ENCODE measurements at regions not wholly inside any gene's neighbourhood (a gene's known extent, or its start where the extent isn't known, plus 50 kb on each side); places are given as distances from the start of the nearest gene placed in this dataset.
"Not testable (repeated sequence)": the region's sequence is repeated elsewhere in the genome, so short reads cannot be mapped to it uniquely, and the experiment has no call there.

GRCh38 chr2:201568217-201568820 lies 75.0 kb downstream of the TMEM237 start:
- no peak for DNase-seq

GRCh38 chr2:201559067-201559710 lies 84.1 kb downstream of the TMEM237 start:
- no peak for DNase-seq

GRCh38 chr2:201558665-201559064 lies 84.6 kb downstream of the TMEM237 start:
- DNase-seq: no peak

GRCh38 chr2:201558232-201558631 lies 85.1 kb downstream of the TMEM237 start:
- DNase-seq: peak; percentile 9

- no peak for DNase-seq
Observed at GRCh38 chr2:201551901-201552300, 91.4 kb downstream of the TMEM237 start.

GRCh38 chr2:201546576-201546975 lies 95.0 kb downstream of the STRADB start:
- no peak for DNase-seq

GRCh38 chr2:201542291-201542690 lies 90.8 kb downstream of the STRADB start:
- peak; percentile 34 for DNase-seq

GRCh38 chr2:201539271-201539670 lies 87.7 kb downstream of the STRADB start:
- not testable (repeated sequence) for DNase-seq

GRCh38 chr2:201538025-201538424 lies 86.5 kb downstream of the STRADB start:
- DNase-seq: no peak

GRCh38 chr2:201536754-201537153 lies 85.2 kb downstream of the STRADB start:
- no peak for DNase-seq

- no peak for DNase-seq
Observed at GRCh38 chr2:201536046-201536445, 84.5 kb downstream of the STRADB start.

- DNase-seq: no peak
Observed at GRCh38 chr2:201532686-201533304, 81.3 kb downstream of the STRADB start.
